ENCODE measurements at regions not wholly inside any gene's neighbourhood (a gene's known extent, or its start where the extent isn't known, plus 50 kb on each side); places are given as distances from the start of the nearest gene placed in this dataset.

- Histone ChIP-seq H3K4me3 (ENCODE audit: low read depth in 2 of 2, low read length in 1 of 2) (no peak overlapping the region), H3K9ac (no peak overlapping the region), H3K9me3 (no peaks in the 10 kb centered on the region), H3K27ac (ENCODE audit: low read depth in 2 of 2, low read length in 1 of 2) (no peak overlapping the region), H3K4me2 (no peak overlapping the region), H3K9me2 (no peaks in the 10 kb centered on the region), H2AFZ (ENCODE audit: low read depth) (no peak overlapping the region), H3K79me2 (ENCODE audit: insufficient read depth) (no peaks in the 10 kb centered on the region), H4K20me1 (ENCODE audit: insufficient read depth) (no peaks in the 10 kb centered on the region), H3K4me1 (ENCODE audit: control insufficient read depth in 1 of 2, insufficient read depth in 2 of 2, low read depth in 1 of 2, low read length in 1 of 2) (no peaks in the 10 kb centered on the region; a peak in 1 of 4 replicates), H3K36me3 (replicated peaks in 1 of 2; ENCODE audit: control insufficient read depth in 1 of 2, insufficient read depth in 2 of 2, low read length in 1 of 2) (no peaks in the 10 kb centered on the region), H3K27me3 (ENCODE audit: insufficient read depth) (no peaks in the 10 kb centered on the region; the same call in 1 of the 2 replicates), H3F3A (replicated peaks; ENCODE audit: insufficient read depth) (no peaks in the 10 kb centered on the region)
- ChIA-PET POLR2A (no interaction called here), CTCF (no interaction called here)
- TF ChIP-seq CTCF (IDR thresholded peaks at IDR 0.05) (no peak), NRF1 (IDR thresholded peaks at IDR 0.05; ENCODE audit: low read depth, low read length) (no peak), ZBTB33 (IDR thresholded peaks at IDR 0.05; ENCODE audit: borderline replicate concordance, low read depth) (no peak), EP300 (IDR thresholded peaks at IDR 0.05; ENCODE audit: borderline replicate concordance in 1 of 2, low read depth in 1 of 2, low read length in 1 of 2) (no peak), CHD2 (IDR thresholded peaks at IDR 0.05; ENCODE audit: low read length, partially characterized antibody) (no peak), MEF2A (IDR thresholded peaks at IDR 0.05; ENCODE audit: borderline replicate concordance, low read depth) (no peak), GATA2 (CRISPR knock-in tag; IDR thresholded peaks at IDR 0.05) (no peak), YY1 (IDR thresholded peaks at IDR 0.05; ENCODE audit: low read depth) (no peak), RXRA (IDR thresholded peaks at IDR 0.05; ENCODE audit: borderline replicate concordance, low read depth) (no peak), EZH2phosphoT487 (IDR thresholded peaks at IDR 0.05; ENCODE audit: borderline replicate concordance, low read depth) (no peak), FOXM1 (IDR thresholded peaks at IDR 0.05; ENCODE audit: low read depth) (no peak), SIN3A (IDR thresholded peaks at IDR 0.05; ENCODE audit: borderline replicate concordance, low read depth, low read length) (no peak), PBX3 (IDR thresholded peaks at IDR 0.05) (no peak), SMC3 (IDR thresholded peaks at IDR 0.05; ENCODE audit: low read depth, low read length) (no peak), TCF12 (IDR thresholded peaks at IDR 0.05) (no peak)
- TF ChIP-seq, protein P1, sequence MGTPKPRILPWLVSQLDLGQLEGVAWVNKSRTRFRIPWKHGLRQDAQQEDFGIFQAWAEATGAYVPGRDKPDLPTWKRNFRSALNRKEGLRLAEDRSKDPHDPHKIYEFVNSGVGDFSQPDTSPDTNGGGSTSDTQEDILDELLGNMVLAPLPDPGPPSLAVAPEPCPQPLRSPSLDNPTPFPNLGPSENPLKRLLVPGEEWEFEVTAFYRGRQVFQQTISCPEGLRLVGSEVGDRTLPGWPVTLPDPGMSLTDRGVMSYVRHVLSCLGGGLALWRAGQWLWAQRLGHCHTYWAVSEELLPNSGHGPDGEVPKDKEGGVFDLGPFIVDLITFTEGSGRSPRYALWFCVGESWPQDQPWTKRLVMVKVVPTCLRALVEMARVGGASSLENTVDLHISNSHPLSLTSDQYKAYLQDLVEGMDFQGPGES (IDR thresholded peaks at IDR 0.05; ENCODE audit: low read depth, low read length) = no peak
- TF ChIP-seq, protein P2, sequence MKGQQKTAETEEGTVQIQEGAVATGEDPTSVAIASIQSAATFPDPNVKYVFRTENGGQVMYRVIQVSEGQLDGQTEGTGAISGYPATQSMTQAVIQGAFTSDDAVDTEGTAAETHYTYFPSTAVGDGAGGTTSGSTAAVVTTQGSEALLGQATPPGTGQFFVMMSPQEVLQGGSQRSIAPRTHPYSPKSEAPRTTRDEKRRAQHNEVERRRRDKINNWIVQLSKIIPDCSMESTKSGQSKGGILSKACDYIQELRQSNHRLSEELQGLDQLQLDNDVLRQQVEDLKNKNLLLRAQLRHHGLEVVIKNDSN (IDR thresholded peaks at IDR 0.05; ENCODE audit: borderline replicate concordance, low read depth) = no peak
- TF ChIP-seq, protein P3, sequence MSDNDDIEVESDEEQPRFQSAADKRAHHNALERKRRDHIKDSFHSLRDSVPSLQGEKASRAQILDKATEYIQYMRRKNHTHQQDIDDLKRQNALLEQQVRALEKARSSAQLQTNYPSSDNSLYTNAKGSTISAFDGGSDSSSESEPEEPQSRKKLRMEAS (IDR thresholded peaks at IDR 0.05; ENCODE audit: low read depth) = no peak
- TF ChIP-seq, protein P4, sequence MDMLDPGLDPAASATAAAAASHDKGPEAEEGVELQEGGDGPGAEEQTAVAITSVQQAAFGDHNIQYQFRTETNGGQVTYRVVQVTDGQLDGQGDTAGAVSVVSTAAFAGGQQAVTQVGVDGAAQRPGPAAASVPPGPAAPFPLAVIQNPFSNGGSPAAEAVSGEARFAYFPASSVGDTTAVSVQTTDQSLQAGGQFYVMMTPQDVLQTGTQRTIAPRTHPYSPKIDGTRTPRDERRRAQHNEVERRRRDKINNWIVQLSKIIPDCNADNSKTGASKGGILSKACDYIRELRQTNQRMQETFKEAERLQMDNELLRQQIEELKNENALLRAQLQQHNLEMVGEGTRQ (IDR thresholded peaks at IDR 0.05; ENCODE audit: borderline replicate concordance, low read depth, low read length) = no peak
- TF ChIP-seq, protein P5, sequence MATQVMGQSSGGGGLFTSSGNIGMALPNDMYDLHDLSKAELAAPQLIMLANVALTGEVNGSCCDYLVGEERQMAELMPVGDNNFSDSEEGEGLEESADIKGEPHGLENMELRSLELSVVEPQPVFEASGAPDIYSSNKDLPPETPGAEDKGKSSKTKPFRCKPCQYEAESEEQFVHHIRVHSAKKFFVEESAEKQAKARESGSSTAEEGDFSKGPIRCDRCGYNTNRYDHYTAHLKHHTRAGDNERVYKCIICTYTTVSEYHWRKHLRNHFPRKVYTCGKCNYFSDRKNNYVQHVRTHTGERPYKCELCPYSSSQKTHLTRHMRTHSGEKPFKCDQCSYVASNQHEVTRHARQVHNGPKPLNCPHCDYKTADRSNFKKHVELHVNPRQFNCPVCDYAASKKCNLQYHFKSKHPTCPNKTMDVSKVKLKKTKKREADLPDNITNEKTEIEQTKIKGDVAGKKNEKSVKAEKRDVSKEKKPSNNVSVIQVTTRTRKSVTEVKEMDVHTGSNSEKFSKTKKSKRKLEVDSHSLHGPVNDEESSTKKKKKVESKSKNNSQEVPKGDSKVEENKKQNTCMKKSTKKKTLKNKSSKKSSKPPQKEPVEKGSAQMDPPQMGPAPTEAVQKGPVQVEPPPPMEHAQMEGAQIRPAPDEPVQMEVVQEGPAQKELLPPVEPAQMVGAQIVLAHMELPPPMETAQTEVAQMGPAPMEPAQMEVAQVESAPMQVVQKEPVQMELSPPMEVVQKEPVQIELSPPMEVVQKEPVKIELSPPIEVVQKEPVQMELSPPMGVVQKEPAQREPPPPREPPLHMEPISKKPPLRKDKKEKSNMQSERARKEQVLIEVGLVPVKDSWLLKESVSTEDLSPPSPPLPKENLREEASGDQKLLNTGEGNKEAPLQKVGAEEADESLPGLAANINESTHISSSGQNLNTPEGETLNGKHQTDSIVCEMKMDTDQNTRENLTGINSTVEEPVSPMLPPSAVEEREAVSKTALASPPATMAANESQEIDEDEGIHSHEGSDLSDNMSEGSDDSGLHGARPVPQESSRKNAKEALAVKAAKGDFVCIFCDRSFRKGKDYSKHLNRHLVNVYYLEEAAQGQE (IDR thresholded peaks at IDR 0.05; ENCODE audit: low read depth, low read length) = no peak
- no peak for DNase-seq
These were observed 182.4 kb downstream of the RAP2A start for GRCh38 chr13:97616385-97616784.
